ENCODE measurements at regions not wholly inside any gene's neighbourhood (a gene's known extent, or its start where the extent isn't known, plus 50 kb on each side); places are given as distances from the start of the nearest gene placed in this dataset.

DNA sequence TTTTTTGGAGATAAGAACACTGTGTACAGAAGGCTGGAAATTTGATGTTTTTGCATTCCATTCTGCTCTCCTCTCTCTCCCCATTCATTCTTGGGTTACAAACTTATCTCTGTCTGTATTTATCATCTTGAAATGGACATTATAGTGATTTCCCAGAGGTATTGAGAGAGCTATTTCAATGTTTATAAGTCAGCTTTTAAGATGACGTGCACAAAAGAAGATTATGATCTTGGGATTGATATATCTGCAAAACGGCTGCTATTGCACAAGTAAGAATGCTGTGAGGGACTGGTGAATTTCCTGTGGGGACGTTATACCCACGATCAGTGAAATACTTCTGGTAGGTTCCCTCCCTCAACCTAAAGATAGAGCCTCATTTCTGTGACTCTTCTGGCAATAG lies 61.0 kb upstream of the DTNA start:
- intact Hi-C loops (cut with DNase I) = no loop called here
- ATAC-seq (no peak), DNase-seq (no peak)
- Histone ChIP-seq H3K27me3 (ENCODE audit: low read depth) (no peaks in the 10 kb centered on the region), H3K36me3 (no peaks in the 10 kb centered on the region), H3K27ac (no peak overlapping the region), H3K4me3 (no peak overlapping the region), H3K9me3 (no peaks in the 10 kb centered on the region), H3K4me1 (peaks cover 4% of the 10 kb centered on the region)
- TF ChIP-seq, protein P1, sequence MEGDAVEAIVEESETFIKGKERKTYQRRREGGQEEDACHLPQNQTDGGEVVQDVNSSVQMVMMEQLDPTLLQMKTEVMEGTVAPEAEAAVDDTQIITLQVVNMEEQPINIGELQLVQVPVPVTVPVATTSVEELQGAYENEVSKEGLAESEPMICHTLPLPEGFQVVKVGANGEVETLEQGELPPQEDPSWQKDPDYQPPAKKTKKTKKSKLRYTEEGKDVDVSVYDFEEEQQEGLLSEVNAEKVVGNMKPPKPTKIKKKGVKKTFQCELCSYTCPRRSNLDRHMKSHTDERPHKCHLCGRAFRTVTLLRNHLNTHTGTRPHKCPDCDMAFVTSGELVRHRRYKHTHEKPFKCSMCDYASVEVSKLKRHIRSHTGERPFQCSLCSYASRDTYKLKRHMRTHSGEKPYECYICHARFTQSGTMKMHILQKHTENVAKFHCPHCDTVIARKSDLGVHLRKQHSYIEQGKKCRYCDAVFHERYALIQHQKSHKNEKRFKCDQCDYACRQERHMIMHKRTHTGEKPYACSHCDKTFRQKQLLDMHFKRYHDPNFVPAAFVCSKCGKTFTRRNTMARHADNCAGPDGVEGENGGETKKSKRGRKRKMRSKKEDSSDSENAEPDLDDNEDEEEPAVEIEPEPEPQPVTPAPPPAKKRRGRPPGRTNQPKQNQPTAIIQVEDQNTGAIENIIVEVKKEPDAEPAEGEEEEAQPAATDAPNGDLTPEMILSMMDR (IDR thresholded peaks at IDR 0.05) = no peak

DNA sequence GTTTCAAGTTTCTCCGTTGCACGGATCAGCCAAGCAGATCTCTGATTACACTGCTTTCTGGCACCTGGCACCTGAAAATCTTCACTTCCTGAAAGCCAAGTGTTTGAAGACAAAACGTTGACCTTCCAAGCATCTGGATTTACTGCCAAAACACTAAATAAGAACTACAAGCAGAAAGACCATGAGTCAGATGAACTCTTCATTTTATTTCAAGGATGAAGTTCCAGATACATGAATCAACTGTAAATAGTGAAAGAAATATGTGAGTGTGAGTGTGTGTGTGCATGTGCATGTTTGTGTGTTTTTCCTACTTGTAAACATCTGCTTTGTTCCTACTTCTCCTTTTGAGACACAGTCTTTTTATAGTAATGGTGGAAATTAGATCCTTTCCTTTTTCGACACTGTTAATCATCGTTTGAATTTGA lies 60.0 kb upstream of the DTNA start:
- no peak for DNase-seq
- H3K4me3 ChIP-seq = no peak overlapping the region
- TF ChIP-seq, protein P1 (IDR thresholded peaks at IDR 0.05) = no peak
- ATAC-seq = peak in 1 of 2 donors; percentile 33
- no peaks in the 10 kb centered on the region for H3K9me3 ChIP-seq
- H3K27ac ChIP-seq = no peak overlapping the region
- no peaks in the 10 kb centered on the region for H3K36me3 ChIP-seq
- intact Hi-C loops (cut with DNase I) = loop anchor here (10.0 kb wide), 1 partner anchor 135 kb away; no protein-coding TSS in a partner anchor
- H3K27me3 ChIP-seq (ENCODE audit: low read depth) = no peaks in the 10 kb centered on the region
- peaks cover 4% of the 10 kb centered on the region for H3K4me1 ChIP-seq

DNA sequence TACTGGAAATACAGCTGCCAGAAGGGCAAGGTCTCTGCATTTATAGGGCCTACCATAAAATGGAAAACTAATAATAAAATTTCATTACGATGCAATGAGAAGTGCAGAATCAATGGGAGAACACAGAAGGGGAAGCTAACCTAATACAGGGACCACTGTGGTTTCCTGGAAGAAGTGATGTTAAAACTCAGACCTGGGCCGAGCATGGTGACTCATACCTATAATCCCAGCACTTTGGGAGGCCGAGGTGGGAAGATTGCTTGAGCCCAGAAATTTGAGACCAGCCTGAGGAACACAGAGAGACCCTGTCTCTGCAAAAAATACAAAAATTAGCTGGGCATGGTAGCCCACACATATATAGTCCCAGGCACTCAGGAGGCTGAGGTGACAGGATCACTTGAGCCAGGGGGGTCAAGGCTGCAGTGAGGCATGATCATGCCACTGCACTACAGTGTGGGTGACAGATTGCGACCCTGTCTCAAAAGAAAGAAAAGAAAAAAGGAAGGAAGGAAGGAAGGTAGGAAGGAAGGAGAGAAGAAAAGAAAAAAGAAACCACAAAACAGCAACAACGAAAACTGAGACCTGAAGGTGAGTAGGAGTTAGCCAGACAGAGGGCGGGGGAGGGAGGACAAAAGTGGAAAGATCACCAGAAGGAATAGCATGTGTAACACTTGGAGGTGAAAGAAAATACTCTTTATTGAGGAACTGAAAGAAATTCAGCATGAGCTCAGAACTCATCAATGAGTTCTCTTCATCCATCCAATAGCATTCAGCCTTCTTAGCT lies 58.3 kb upstream of the DTNA start:
- Histone ChIP-seq H3K4me1 (peaks cover 4% of the 10 kb centered on the region), H3K36me3 (no peaks in the 10 kb centered on the region), H3K27me3 (ENCODE audit: low read depth) (no peaks in the 10 kb centered on the region), H3K27ac (no peak overlapping the region), H3K4me3 (no peak overlapping the region), H3K9me3 (no peaks in the 10 kb centered on the region)
- DNase-seq = no peak
- TF ChIP-seq, protein P1 (IDR thresholded peaks at IDR 0.05) = no peak
- ATAC-seq = no peak
- intact Hi-C loops (cut with DNase I) = loop anchor here (10.0 kb wide), 1 partner anchor 133 kb away; no protein-coding TSS in a partner anchor

DNA sequence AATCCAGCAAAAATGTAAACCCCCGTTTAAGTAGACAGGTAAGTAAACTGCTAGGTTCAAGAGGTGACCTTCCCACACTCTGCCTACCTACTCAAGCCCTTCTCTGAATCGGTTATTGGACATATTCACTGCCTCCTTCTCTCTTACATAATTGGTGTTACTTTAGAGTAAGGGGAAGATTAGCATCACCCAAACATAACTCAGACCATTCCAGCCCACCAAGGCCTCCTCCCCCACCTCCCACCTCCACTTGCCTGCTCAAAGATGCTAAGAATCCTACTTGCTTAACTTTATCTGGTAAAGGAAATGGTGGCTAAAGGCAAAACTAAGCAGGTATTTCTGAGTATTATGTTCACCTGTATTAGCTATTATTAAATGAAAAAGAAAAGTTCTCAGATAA lies 55.0 kb upstream of the DTNA start:
- DNase-seq = no peak
- no peak for ATAC-seq
- no peaks in the 10 kb centered on the region for H3K27me3 ChIP-seq (ENCODE audit: low read depth)
- H3K9me3 ChIP-seq = no peaks in the 10 kb centered on the region
- H3K36me3 ChIP-seq = no peaks in the 10 kb centered on the region
- no peak overlapping the region for H3K4me3 ChIP-seq
- peaks cover 3% of the 10 kb centered on the region for H3K4me1 ChIP-seq
- TF ChIP-seq, protein P1 (IDR thresholded peaks at IDR 0.05) = no peak
- intact Hi-C loops (cut with DNase I) = loop anchor here (10.0 kb wide), 1 partner anchor 130 kb away; no protein-coding TSS in a partner anchor
- H3K27ac ChIP-seq = no peak overlapping the region

DNA sequence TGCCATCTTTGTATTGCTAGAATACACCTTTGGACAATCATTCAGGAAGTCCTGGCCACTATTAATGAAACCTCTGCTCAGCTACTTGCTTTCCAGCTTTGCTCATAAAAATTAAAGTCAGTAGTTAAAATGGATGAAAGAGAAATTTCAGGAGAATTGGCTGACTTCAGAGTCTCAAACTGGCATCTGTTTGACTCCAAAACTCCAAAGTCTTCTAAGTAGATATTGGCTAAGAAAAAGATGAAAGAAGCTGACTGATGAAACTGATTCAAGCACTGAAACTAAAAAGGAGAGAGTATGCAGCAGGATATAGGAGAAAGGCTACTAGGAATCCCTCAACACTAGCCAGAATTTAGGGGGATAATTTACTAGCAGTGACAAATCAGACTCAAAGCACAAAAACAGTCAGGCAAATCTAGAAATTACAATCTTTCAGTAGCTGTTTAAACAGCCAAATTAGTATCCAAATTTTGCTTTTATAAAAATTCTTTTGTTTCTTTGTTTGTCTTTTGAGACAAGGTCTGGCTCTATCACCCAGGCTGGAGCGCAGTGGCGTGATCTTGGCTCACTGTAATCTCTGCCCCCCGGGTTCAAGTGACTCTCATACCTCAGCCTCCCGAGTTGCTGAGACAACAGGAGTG lies 52.1 kb upstream of the DTNA start:
- Histone ChIP-seq H3K4me3 (no peak overlapping the region), H3K36me3 (no peaks in the 10 kb centered on the region), H3K9me3 (no peaks in the 10 kb centered on the region), H3K4me1 (peaks cover 8% of the 10 kb centered on the region), H3K27ac (no peak overlapping the region), H3K27me3 (ENCODE audit: low read depth) (no peaks in the 10 kb centered on the region)
- DNase-seq = no peak
- TF ChIP-seq, protein P1 (IDR thresholded peaks at IDR 0.05) = no peak
- no peak for ATAC-seq
- intact Hi-C loops (cut with DNase I) = loop anchor here (10.0 kb wide), 1 partner anchor 127 kb away; no protein-coding TSS in a partner anchor
